ENCODE measurements at regions not wholly inside any gene's neighbourhood (a gene's known extent, or its start where the extent isn't known, plus 50 kb on each side); places are given as distances from the start of the nearest gene placed in this dataset.

GRCh38 chr22:44571566-44572413 lies 73.8 kb upstream of the RTL6 start:
- Histone ChIP-seq H3K9me3 (ENCODE audit: control insufficient read depth, insufficient read depth, low read length) (no peaks in the 10 kb centered on the region), H3K4me2 (ENCODE audit: low read length) (no peak overlapping the region), H3F3A (ENCODE audit: control insufficient read depth, insufficient read depth) (no peaks in the 10 kb centered on the region), H3K4me1 (ENCODE audit: control insufficient read depth, low read length) (peaks cover 10% of the 10 kb centered on the region), H3K79me2 (ENCODE audit: control insufficient read depth, low read length) (no peaks in the 10 kb centered on the region), H3K9me2 (replicated peaks; ENCODE audit: control insufficient read depth, low read length) (no peaks in the 10 kb centered on the region), H3K36me3 (ENCODE audit: control insufficient read depth, low read length) (no peaks in the 10 kb centered on the region), H4K20me1 (ENCODE audit: control insufficient read depth, insufficient read depth, low read depth, low read length) (no peaks in the 10 kb centered on the region), H3K4me3 (ENCODE audit: low read length) (no peak overlapping the region), H3K27ac (ENCODE audit: low read depth, low read length) (no peak overlapping the region), H3K27me3 (ENCODE audit: control insufficient read depth, low read length) (no peaks in the 10 kb centered on the region)
- no peak for TF ChIP-seq CTCF (IDR thresholded peaks at IDR 0.05; ENCODE audit: low read depth, low read length, poor library complexity, severe bottlenecking)
- TF ChIP-seq EZH2phosphoT487 (IDR thresholded peaks at IDR 0.05; ENCODE audit: borderline replicate concordance, low read length) = no peak

- H3K27ac ChIP-seq (ENCODE audit: low read depth, low read length) = no peak overlapping the region
- TF ChIP-seq CTCF (IDR thresholded peaks at IDR 0.05; ENCODE audit: low read depth, low read length, poor library complexity, severe bottlenecking) = no peak
- TF ChIP-seq EZH2phosphoT487 (IDR thresholded peaks at IDR 0.05; ENCODE audit: borderline replicate concordance, low read length) = no peak
- peaks cover 2% of the 10 kb centered on the region for H3K4me1 ChIP-seq (ENCODE audit: control insufficient read depth, low read length)
- no peaks in the 10 kb centered on the region for H3K36me3 ChIP-seq (ENCODE audit: control insufficient read depth, low read length)
- no peak overlapping the region for H3K4me3 ChIP-seq (ENCODE audit: low read length)
- no peaks in the 10 kb centered on the region for H4K20me1 ChIP-seq (ENCODE audit: control insufficient read depth, insufficient read depth, low read depth, low read length)
- no peaks in the 10 kb centered on the region for H3K9me2 ChIP-seq (replicated peaks; ENCODE audit: control insufficient read depth, low read length)
- H3K79me2 ChIP-seq (ENCODE audit: control insufficient read depth, low read length) = no peaks in the 10 kb centered on the region
- H3K4me2 ChIP-seq (ENCODE audit: low read length) = no peak overlapping the region
- no peaks in the 10 kb centered on the region for H3K9me3 ChIP-seq (ENCODE audit: control insufficient read depth, insufficient read depth, low read length)
- H3K27me3 ChIP-seq (ENCODE audit: control insufficient read depth, low read length) = no peaks in the 10 kb centered on the region
- H3F3A ChIP-seq (ENCODE audit: control insufficient read depth, insufficient read depth) = no peaks in the 10 kb centered on the region
These were observed 72.7 kb upstream of the RTL6 start for GRCh38 chr22:44570476-44571445.

- no peak overlapping the region for H3K4me3 ChIP-seq (ENCODE audit: low read length)
- H3K36me3 ChIP-seq (ENCODE audit: control insufficient read depth, low read length) = no peaks in the 10 kb centered on the region
- H3K27me3 ChIP-seq (ENCODE audit: control insufficient read depth, low read length) = no peaks in the 10 kb centered on the region
- H3K4me2 ChIP-seq (ENCODE audit: low read length) = no peak overlapping the region
- TF ChIP-seq CTCF (IDR thresholded peaks at IDR 0.05; ENCODE audit: low read depth, low read length, poor library complexity, severe bottlenecking) (no peak), EZH2phosphoT487 (IDR thresholded peaks at IDR 0.05; ENCODE audit: borderline replicate concordance, low read length) (no peak)
- no peaks in the 10 kb centered on the region for H3K79me2 ChIP-seq (ENCODE audit: control insufficient read depth, low read length)
- no peaks in the 10 kb centered on the region for H3F3A ChIP-seq (ENCODE audit: control insufficient read depth, insufficient read depth)
- no peaks in the 10 kb centered on the region for H3K9me2 ChIP-seq (replicated peaks; ENCODE audit: control insufficient read depth, low read length)
- no peaks in the 10 kb centered on the region for H3K9me3 ChIP-seq (ENCODE audit: control insufficient read depth, insufficient read depth, low read length)
- no peaks in the 10 kb centered on the region for H3K4me1 ChIP-seq (ENCODE audit: control insufficient read depth, low read length)
- no peaks in the 10 kb centered on the region for H4K20me1 ChIP-seq (ENCODE audit: control insufficient read depth, insufficient read depth, low read depth, low read length)
- H3K27ac ChIP-seq (ENCODE audit: low read depth, low read length) = no peak overlapping the region
These were observed 71.5 kb upstream of the RTL6 start for GRCh38 chr22:44569561-44569991.

All from DOHH2 (cell line).